Astrocyte of the cerebellum (primary cell): ENCODE measurements at regions not wholly inside any gene's neighbourhood (a gene's known extent, or its start where the extent isn't known, plus 50 kb on each side); places are given as distances from the start of the nearest gene placed in this dataset.

Experiments used
- DNase-seq: peaks from one replicate; pipeline ENCODE4 v3.0.0-alpha.2; 2011; ENCODE audit warnings: low read depth
- H3K4me3 ChIP-seq: 2 replicates; pipeline ENCODE4 v1.5.1; 2011; ENCODE audit warnings: mild to moderate bottlenecking, low read depth, low read length, moderate library complexity
- CTCF ChIP-seq: IDR thresholded peaks from 2 replicates; pipeline ENCODE4 v1.5.1; 2012; ENCODE audit warnings: low read length, low read depth, moderate library complexity, mild to moderate bottlenecking; ENCODE audit errors: missing control alignments
- in situ Hi-C: cut with HindIII; loops from 2 replicates; pipeline ENCODE4 v1.10.0; 2017; ENCODE audit warnings: low sequenced_read_pairs

- in situ Hi-C loops: no loop called here
- no peak overlapping the region for H3K4me3 ChIP-seq
- DNase-seq: no peak
- TF ChIP-seq CTCF: no peak
Observed at GRCh38 chr13:47251771-47252170, 354.9 kb upstream of the HTR2A start.

GRCh38 chr13:47250146-47250545 is 353.3 kb upstream of the HTR2A start:
- no peak for TF ChIP-seq CTCF
- DNase-seq: peak; percentile 63
- H3K4me3 ChIP-seq: no peak overlapping the region
- in situ Hi-C loops: no loop called here

GRCh38 chr13:47249266-47249665 is 352.4 kb upstream of the HTR2A start:
- TF ChIP-seq CTCF: no peak
- H3K4me3 ChIP-seq: no peak overlapping the region
- DNase-seq: no peak
- in situ Hi-C loops: no loop called here

- TF ChIP-seq CTCF: no peak
- DNase-seq: no peak
- H3K4me3 ChIP-seq: no peak overlapping the region
- in situ Hi-C loops: no loop called here
Observed at GRCh38 chr13:47241446-47241845, 344.6 kb upstream of the HTR2A start.

GRCh38 chr13:47239025-47239424 is 342.2 kb upstream of the HTR2A start:
- no peak overlapping the region for H3K4me3 ChIP-seq

GRCh38 chr13:47237571-47237970 is 340.7 kb upstream of the HTR2A start:
- in situ Hi-C loops: no loop called here
- no peak overlapping the region for H3K4me3 ChIP-seq
- DNase-seq: no peak
- TF ChIP-seq CTCF: no peak

More at GRCh38 chr13:47239025-47239424, 342.2 kb upstream of the HTR2A start:
- in situ Hi-C loops: no loop called here
- TF ChIP-seq CTCF: no peak
- no peak for DNase-seq

GRCh38 chr13:47233734-47234133 is 336.9 kb upstream of the HTR2A start:
- no peak overlapping the region for H3K4me3 ChIP-seq
- TF ChIP-seq CTCF: no peak
- no peak for DNase-seq
- in situ Hi-C loops: no loop called here
